ENCODE measurements at regions not wholly inside any gene's neighbourhood (a gene's known extent, or its start where the extent isn't known, plus 50 kb on each side); places are given as distances from the start of the nearest gene placed in this dataset.
A peak's percentile ranks its signal among the peaks of the same experiment; 100 is the strongest.

DNA sequence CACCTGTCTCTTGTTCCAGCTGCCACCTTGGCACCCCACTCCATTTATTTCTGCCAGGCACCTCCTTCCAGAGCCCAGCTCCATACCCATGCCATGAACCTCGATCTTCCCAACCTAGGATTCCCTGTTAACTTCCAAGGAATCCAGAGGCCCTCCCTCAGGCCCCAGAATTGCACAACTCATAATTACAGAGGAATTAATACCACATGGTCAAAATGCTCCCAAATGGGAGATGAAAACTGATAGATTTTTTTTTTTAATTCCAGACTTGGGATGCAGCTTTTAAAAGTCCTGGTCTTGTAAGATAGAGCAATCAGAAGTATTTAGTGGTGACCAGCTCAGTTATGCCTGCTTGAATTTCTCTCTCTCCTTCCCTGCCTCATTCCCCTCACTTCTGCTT is 96.2 kb upstream of the CCDC112 start:
- intact Hi-C loops (cut with DNase I), result no loop called here
- TF ChIP-seq POLR2A (IDR thresholded peaks at IDR 0.05) (no peak), POLR2AphosphoS5 (IDR thresholded peaks at IDR 0.05; ENCODE audit: insufficient read depth in 1 of 2, low read depth in 1 of 2) (peak in 1 of 2 donors; percentile 23)
- TF ChIP-seq, protein P1, sequence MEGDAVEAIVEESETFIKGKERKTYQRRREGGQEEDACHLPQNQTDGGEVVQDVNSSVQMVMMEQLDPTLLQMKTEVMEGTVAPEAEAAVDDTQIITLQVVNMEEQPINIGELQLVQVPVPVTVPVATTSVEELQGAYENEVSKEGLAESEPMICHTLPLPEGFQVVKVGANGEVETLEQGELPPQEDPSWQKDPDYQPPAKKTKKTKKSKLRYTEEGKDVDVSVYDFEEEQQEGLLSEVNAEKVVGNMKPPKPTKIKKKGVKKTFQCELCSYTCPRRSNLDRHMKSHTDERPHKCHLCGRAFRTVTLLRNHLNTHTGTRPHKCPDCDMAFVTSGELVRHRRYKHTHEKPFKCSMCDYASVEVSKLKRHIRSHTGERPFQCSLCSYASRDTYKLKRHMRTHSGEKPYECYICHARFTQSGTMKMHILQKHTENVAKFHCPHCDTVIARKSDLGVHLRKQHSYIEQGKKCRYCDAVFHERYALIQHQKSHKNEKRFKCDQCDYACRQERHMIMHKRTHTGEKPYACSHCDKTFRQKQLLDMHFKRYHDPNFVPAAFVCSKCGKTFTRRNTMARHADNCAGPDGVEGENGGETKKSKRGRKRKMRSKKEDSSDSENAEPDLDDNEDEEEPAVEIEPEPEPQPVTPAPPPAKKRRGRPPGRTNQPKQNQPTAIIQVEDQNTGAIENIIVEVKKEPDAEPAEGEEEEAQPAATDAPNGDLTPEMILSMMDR (IDR thresholded peaks at IDR 0.05), result no peak
- Histone ChIP-seq H3K4me3 (no peak overlapping the region), H3K36me3 (no peaks in the 10 kb centered on the region), H3K4me1 (peaks cover 23% of the 10 kb centered on the region), H3K9me3 (no peaks in the 10 kb centered on the region), H3K27ac (no peak overlapping the region), H3K27me3 (no peaks in the 10 kb centered on the region)
- DNase-seq (ENCODE audit: extremely low spot score in 2 of 2), result no peak

GRCh38 chr5:115391780-115392179 is 95.3 kb upstream of the CCDC112 start:
- H3K4me3 ChIP-seq, result no peak overlapping the region
- no peaks in the 10 kb centered on the region for H3K27me3 ChIP-seq
- no peak overlapping the region for H3K27ac ChIP-seq
- no peaks in the 10 kb centered on the region for H3K36me3 ChIP-seq
- intact Hi-C loops (cut with DNase I), result no loop called here
- H3K4me1 ChIP-seq, result peaks cover 23% of the 10 kb centered on the region
- DNase-seq (ENCODE audit: extremely low spot score in 2 of 2), result no peak
- TF ChIP-seq POLR2AphosphoS5 (IDR thresholded peaks at IDR 0.05; ENCODE audit: insufficient read depth in 1 of 2, low read depth in 1 of 2) (no peak), POLR2A (IDR thresholded peaks at IDR 0.05) (no peak)
- TF ChIP-seq, protein P1 (IDR thresholded peaks at IDR 0.05), result no peak
- H3K9me3 ChIP-seq, result no peaks in the 10 kb centered on the region

DNA sequence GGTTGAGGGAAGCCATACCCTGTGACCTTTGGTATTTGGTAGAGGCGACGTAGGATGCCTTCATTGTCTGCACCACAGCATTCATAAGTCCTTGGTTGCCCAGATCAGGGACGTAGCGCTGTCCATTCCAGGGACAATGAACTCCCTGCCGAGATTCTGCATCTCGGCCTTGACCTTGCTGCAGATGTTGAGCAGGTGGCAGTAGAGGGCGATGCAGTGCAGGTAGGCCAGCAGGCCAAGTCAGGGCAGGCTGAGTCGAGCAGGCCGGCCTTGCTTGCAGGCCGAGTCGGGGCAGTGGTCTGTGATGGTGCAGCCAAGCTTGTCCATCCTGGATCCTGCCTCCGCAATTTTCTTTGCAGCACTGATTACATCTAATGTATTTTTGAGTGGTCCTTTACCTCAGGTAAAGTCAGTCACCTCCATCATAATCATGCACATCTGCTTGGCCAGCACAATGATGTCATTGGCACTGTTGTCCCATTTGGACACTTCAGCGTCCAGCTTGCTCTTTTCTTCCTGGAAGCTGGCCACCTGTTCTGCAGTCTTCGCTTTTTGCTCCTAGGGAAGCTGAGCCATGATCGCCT is 93.4 kb upstream of the CCDC112 start:
- no peak for DNase-seq (ENCODE audit: extremely low spot score in 2 of 2)
- intact Hi-C loops (cut with DNase I), result no loop called here
- Histone ChIP-seq H3K9me3 (no peaks in the 10 kb centered on the region), H3K27me3 (no peaks in the 10 kb centered on the region), H3K36me3 (no peaks in the 10 kb centered on the region), H3K27ac (no peak overlapping the region), H3K4me3 (no peak overlapping the region), H3K4me1 (peaks cover 23% of the 10 kb centered on the region)
- TF ChIP-seq, protein P1 (IDR thresholded peaks at IDR 0.05), result no peak
- TF ChIP-seq POLR2A (IDR thresholded peaks at IDR 0.05) (no peak), POLR2AphosphoS5 (IDR thresholded peaks at IDR 0.05; ENCODE audit: insufficient read depth in 1 of 2, low read depth in 1 of 2) (no peak)

DNA sequence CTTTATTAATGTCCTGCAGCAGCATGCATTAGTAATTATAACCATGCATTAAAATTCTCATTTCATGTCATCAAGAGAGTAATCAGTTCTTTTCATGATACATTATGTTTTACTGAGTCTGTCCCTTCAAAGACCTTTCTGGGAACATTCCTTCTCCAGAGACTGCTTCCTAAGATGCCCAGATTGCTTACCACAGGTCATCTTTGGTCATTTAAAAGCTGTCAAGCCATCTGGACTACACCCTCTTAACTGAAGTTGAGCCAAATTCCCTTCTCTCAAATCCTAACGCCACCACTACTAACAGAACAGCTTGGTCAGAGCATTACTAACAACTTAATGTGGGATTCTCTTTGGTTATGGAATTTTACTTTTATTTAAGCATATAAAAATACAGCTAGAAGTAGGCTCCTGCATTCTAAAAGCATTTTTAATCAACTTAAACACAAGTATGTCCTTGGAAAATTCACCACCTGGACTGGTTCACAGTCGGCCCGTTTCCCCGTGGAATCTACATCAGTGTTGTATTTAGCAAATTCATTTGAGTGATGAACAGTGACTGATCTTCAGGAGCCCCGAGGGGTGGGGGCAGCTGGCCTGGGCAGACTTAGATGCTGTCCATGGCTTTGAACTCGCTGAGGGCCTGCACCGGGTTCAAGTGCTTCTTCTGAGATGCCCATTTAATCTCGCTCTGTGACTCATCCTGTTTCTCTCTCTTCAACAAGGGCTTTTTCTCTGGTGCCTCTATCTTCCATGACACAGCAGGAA is 92.8 kb upstream of the CCDC112 start:
- intact Hi-C loops (cut with DNase I), result no loop called here
- TF ChIP-seq, protein P1 (IDR thresholded peaks at IDR 0.05), result no peak
- TF ChIP-seq POLR2A (IDR thresholded peaks at IDR 0.05) (no peak), POLR2AphosphoS5 (IDR thresholded peaks at IDR 0.05; ENCODE audit: insufficient read depth in 1 of 2, low read depth in 1 of 2) (no peak)
- Histone ChIP-seq H3K27ac (no peak overlapping the region), H3K36me3 (no peaks in the 10 kb centered on the region), H3K27me3 (no peaks in the 10 kb centered on the region), H3K9me3 (no peaks in the 10 kb centered on the region), H3K4me1 (peaks cover 23% of the 10 kb centered on the region), H3K4me3 (no peak overlapping the region)
- no peak for DNase-seq (ENCODE audit: extremely low spot score in 2 of 2)

GRCh38 chr5:115388240-115388639 is 91.8 kb upstream of the CCDC112 start:
- Histone ChIP-seq H3K4me3 (no peak overlapping the region), H3K4me1 (peaks cover 13% of the 10 kb centered on the region), H3K9me3 (no peaks in the 10 kb centered on the region), H3K36me3 (no peaks in the 10 kb centered on the region), H3K27me3 (no peaks in the 10 kb centered on the region), H3K27ac (no peak overlapping the region)
- no peak for DNase-seq (ENCODE audit: extremely low spot score in 2 of 2)
- intact Hi-C loops (cut with DNase I), result no loop called here
- no peak for TF ChIP-seq POLR2AphosphoS5 (IDR thresholded peaks at IDR 0.05; ENCODE audit: insufficient read depth in 1 of 2, low read depth in 1 of 2)
- TF ChIP-seq POLR2A (IDR thresholded peaks at IDR 0.05), result no peak
- TF ChIP-seq, protein P1 (IDR thresholded peaks at IDR 0.05), result no peak

Data from vagina (tissue), 2 donors.